Keratinocyte (primary cell): ENCODE measurements at regions not wholly inside any gene's neighbourhood (a gene's known extent, or its start where the extent isn't known, plus 50 kb on each side); places are given as distances from the start of the nearest gene placed in this dataset.

Experiments
- EZH2 ChIP-seq: IDR thresholded peaks from one replicate; pipeline ENCODE4 v1.6.1; 2012; ENCODE audit warnings: inconsistent platforms, mild to moderate bottlenecking, low read length, moderate library complexity
- TF ChIP-seq, protein P1 (sequence below), 3 experiments: IDR thresholded peaks in 1 of 3; conservative IDR thresholded peaks in 1 of 3; optimal IDR thresholded peaks in 1 of 3; 2 replicates in 2 of 3; 3 replicates in 1 of 3; pipeline versions ENCODE3 to v1.5.1; 2011; ENCODE audit warnings: low read length in 3 of 3, mild to moderate bottlenecking in 3 of 3, moderate library complexity in 2 of 3, control low read depth in 1 of 3, inconsistent platforms in 1 of 3; ENCODE audit not compliant: insufficient read depth in 2 of 3; ENCODE audit errors: extremely low read depth in 1 of 3

DNA sequence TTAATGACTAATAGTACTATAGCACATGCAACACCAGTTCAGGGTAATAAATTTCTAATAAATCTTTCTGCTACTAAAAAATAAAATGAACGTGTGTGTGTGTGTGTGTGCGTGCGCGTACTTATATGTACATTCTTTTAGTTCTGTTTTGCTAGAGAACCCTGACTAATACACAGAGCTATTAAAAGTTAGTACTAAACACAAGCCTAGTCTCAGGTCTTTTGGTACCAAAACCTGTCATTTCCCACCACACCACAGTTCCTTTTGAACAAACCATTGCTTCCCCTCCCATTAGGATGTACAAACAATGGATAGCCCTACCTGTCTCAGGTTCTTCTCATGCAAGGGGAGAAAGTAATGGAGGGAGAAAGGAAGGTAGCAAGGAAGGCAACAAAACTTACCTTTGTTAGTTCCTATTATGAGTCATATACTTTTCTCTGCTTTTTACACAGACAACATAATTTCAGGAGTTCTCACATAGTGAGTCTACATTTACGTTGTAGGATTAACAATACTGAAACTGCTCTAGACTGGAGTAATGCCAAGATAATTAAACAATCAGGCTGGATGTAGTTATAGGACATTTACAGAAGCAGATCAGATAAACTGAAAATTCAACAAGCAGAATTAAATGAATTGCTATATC, 427.2 kb downstream of the KCNJ3 start:
- TF ChIP-seq, protein P1, sequence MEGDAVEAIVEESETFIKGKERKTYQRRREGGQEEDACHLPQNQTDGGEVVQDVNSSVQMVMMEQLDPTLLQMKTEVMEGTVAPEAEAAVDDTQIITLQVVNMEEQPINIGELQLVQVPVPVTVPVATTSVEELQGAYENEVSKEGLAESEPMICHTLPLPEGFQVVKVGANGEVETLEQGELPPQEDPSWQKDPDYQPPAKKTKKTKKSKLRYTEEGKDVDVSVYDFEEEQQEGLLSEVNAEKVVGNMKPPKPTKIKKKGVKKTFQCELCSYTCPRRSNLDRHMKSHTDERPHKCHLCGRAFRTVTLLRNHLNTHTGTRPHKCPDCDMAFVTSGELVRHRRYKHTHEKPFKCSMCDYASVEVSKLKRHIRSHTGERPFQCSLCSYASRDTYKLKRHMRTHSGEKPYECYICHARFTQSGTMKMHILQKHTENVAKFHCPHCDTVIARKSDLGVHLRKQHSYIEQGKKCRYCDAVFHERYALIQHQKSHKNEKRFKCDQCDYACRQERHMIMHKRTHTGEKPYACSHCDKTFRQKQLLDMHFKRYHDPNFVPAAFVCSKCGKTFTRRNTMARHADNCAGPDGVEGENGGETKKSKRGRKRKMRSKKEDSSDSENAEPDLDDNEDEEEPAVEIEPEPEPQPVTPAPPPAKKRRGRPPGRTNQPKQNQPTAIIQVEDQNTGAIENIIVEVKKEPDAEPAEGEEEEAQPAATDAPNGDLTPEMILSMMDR (optimal IDR thresholded peaks at IDR 0.05 in 1 of 3, IDR thresholded peaks at IDR 0.05 in 1 of 3, conservative IDR thresholded peaks at IDR 0.05 in 1 of 3; ENCODE audit: extremely low read depth in 1 of 3, insufficient read depth in 2 of 3, low read length in 3 of 3) = no peak
- TF ChIP-seq EZH2 = no peak
